OCI-LY1 (cell line): ENCODE measurements at regions not wholly inside any gene's neighbourhood (a gene's known extent, or its start where the extent isn't known, plus 50 kb on each side); places are given as distances from the start of the nearest gene placed in this dataset.

ENCODE experiments used
- EZH2 ChIP-seq: fragments of 200-600 bp; sonication (generic), shearing (Covaris generic); IDR thresholded peaks from 2 replicates; pipeline ENCODE4 v1.8.0; 2017; ENCODE audit warnings: borderline replicate concordance, mixed run types, mild to moderate bottlenecking, antibody characterized with exemption, low read length, moderate library complexity, mixed read lengths
- TF ChIP-seq, protein P1 (sequence below): fragments of 200-600 bp; sonication (generic), shearing (Covaris generic); IDR thresholded peaks from 2 replicates; pipeline ENCODE4 v1.5.1; 2017; ENCODE audit warnings: mild to moderate bottlenecking, antibody characterized with exemption, low read length, moderate library complexity, mixed read lengths

DNA sequence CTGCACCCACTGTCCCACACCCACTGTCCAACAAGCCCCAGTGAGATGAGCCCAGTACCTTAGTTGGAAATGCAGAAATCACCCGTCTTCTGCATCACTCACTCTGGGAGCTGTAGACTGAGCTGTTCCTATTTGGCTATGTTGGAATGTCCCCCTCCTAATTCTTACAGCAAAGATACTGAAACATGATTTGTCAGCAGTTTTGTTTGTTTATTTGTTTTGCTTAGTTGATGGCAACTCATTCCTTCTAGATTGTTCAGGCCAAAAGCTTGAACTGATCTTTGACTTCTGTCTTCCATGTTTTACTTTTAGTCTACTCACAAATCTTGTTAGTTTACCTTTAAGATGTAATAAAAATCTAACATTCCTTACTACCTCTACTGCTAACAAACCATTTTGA lies 233.6 kb upstream of the MIS18BP1 start:
- TF ChIP-seq, protein P1, sequence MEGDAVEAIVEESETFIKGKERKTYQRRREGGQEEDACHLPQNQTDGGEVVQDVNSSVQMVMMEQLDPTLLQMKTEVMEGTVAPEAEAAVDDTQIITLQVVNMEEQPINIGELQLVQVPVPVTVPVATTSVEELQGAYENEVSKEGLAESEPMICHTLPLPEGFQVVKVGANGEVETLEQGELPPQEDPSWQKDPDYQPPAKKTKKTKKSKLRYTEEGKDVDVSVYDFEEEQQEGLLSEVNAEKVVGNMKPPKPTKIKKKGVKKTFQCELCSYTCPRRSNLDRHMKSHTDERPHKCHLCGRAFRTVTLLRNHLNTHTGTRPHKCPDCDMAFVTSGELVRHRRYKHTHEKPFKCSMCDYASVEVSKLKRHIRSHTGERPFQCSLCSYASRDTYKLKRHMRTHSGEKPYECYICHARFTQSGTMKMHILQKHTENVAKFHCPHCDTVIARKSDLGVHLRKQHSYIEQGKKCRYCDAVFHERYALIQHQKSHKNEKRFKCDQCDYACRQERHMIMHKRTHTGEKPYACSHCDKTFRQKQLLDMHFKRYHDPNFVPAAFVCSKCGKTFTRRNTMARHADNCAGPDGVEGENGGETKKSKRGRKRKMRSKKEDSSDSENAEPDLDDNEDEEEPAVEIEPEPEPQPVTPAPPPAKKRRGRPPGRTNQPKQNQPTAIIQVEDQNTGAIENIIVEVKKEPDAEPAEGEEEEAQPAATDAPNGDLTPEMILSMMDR, result no peak
- TF ChIP-seq EZH2, result no peak
